Stimulated activated CD8-positive, alpha-beta memory T cell treated with anti-CD3 and anti-CD28 coated beads, Interleukin-7, amount 100 ng/mL, for 1 hour (primary cell): ENCODE measurements at regions not wholly inside any gene's neighbourhood (a gene's known extent, or its start where the extent isn't known, plus 50 kb on each side); places are given as distances from the start of the nearest gene placed in this dataset.

Experiments
- DNase-seq, 2 donors: peaks; one replicate each; pipeline ENCODE4 v3.0.0-alpha.2; 2020; ENCODE audit warnings: low read depth in 2 of 2

DNA sequence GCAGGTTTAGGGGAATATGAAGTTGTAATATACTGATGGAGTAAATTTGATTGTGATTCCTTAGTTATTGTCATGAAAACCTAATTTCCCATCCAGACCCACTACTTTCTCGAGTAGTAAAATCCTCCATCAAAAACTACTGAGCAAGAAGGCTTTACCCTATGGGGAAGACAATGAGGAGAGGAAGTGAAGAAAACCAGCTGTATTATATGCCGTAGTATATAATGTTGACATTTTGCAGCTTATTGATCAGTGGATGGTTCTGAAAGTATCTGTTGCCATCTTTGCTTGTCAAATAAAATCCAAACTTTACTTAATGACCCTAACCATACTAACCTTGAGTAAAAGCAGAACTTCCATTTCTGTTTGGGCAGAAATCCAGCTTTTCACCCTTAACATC is 292.8 kb upstream of the RAG2 start:
- DNase-seq: no peak

DNA sequence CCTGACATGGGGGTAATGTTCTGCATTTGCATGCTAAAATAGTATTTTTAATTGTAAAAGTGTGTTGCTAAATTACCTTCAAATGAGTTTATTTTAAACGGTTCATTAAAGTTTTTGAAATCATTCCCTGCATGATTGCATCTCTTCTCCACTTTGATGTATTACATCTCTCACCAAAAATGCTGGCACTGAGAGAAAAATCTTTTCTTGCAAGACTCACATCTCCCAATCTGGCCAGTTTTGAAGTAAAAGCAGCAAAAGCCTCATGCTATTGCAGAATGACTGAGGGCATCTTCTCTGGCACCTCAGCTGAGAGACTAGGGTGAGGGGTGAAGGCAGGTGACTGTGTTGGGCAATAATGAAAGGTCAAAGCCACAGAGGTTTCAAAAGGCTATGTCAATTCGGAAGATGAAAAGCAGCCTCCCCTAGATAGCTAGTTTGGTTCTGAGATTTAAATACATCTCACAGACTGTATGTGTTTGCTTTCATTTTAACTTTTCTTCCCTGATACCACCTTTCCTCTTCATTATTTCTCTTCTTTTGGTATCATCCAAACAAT is 292.2 kb upstream of the RAG2 start:
- no peak for DNase-seq

- no peak for DNase-seq
Observed at GRCh38 chr11:36885154-36885553, 287.1 kb upstream of the RAG2 start.

- DNase-seq: no peak
Observed at GRCh38 chr11:36878737-36879136, 280.7 kb upstream of the RAG2 start.

DNA sequence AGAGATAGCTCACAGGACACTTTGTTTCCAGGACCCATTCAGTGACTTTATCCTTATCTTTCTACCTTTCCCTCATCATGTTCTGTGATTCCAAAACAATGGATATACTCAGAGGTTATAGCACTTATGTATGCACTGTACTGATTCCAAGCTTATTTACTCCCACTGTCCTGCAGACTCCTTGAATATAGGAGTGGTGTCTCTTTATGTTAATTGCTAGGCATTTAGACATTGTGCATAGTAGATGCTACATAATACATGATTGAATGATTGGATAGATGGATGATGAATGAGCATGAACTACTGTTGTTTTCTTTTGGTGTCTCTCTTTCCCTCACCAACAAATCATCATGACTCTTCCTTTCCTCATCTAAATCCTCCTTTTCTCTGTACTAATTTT is 279.1 kb upstream of the RAG2 start:
- no peak for DNase-seq

GRCh38 chr11:36876266-36876665 is 278.2 kb upstream of the RAG2 start:
- DNase-seq: no peak

- DNase-seq: no peak
Observed at GRCh38 chr11:36874291-36874690, 276.3 kb upstream of the RAG2 start.

DNA sequence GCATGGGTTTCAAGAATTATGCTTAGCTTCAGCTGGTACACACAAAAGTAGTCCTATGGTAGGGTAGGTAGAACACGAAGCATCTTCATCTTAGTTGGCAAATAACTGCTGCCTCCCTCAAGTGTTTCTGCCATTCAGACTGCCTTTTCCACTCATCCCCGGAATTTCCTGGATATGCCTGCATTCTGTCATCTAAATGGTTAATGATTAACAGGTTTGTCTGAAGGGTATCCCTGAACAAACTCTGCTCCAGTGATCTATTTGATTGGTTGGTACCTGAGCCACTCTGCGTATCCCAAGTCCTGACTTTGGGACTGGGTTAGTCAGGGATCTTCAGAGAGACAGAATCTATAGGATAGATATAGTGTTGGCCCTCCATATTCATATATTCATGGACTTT is 272.3 kb upstream of the RAG2 start:
- DNase-seq: no peak

DNA sequence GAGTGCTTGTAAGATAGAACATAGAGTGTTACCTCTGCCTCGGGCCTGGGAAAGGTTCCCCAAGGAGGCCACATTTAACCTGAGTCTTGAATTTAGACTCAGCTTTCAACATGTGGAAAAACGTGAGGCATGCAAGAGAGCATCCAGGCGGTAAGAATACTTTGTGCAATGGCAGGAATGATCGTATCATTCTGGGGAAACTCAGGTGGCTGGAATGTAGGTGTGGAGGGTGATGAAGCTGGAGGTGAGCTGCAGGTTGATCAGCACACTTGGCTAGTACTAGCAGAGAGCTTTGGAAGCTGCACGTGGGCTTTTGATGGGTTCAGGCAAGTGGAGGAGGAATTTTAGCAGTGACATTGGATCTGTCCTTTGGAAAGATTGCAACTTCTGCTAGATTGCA is 270.3 kb upstream of the RAG2 start:
- no peak for DNase-seq

- DNase-seq: no peak
Observed at GRCh38 chr11:36865846-36866245, 267.8 kb upstream of the RAG2 start.

- DNase-seq: no peak
Observed at GRCh38 chr11:36854875-36855274, 256.8 kb upstream of the RAG2 start.

DNA sequence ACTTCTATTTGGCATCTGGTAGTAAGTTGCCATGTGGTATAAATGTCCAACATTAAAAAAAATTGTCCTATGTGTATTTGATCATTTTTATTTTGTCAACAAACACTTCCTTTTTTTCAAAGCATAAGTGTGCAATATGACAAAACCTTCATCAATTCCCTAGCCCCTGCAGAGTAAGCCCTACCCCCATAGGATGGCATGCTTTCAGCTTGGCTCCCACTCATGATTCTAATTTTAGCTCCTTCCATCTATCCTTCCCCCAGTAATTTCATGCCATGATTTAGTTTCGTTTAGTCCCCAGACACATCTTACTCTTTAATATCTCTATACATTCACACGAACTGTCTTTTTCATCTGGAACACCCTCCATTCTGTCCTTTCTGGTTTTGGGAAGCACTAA is 250.6 kb upstream of the RAG2 start:
- no peak for DNase-seq

GRCh38 chr11:36840378-36840777 is 242.3 kb upstream of the RAG2 start:
- no peak for DNase-seq

DNA sequence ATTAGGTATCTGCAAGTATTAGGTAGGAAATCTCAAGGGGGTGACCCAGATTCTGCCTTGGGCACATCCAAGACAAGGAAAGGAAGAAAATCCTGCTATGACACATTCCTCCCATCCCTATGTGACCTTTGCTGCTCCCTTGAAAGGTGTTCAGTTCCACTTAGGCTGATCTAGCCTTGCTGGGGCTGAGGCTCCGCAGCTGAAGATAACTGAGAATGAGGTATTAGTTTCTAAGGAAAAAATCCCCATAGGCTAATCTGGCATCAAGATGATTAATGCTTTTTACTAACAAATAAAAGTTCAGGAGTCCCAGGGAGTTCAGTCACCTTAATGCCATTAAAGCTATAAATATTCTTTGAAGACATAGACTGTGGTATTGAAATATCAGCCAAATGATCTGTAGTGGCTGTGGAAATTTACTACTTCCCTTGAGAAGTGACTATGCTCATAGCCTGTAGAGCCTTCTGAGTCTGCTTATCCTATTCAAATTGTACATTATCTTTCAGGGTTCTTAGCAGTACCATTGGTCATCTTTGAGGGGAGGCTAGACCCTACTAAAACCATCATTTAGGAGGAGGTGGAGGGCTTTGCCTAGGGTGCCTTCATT is 239.9 kb upstream of the RAG2 start:
- DNase-seq: no peak

GRCh38 chr11:36825251-36825650 is 227.2 kb upstream of the RAG2 start:
- DNase-seq: no peak

DNA sequence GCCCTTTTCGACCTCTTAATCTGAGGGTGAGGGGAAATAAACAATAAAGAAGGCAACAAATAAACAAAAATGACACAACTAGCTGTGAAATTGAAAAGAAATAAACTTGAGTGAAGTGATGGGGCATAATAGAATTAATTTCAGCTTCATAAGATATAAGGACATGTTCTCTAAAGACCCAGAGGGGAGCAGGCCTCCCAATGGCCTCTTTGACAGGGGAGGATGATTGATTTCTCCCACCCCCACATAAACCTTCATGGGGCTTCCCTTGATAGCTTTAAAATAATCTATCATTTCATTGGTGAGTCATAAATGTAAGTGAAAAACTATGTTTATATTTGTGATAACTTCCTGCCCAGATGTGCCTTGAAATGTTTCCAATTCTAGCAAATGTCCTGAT is 226.3 kb upstream of the RAG2 start:
- DNase-seq: no peak

GRCh38 chr11:36822829-36823228 is 224.8 kb upstream of the RAG2 start:
- DNase-seq: no peak

DNA sequence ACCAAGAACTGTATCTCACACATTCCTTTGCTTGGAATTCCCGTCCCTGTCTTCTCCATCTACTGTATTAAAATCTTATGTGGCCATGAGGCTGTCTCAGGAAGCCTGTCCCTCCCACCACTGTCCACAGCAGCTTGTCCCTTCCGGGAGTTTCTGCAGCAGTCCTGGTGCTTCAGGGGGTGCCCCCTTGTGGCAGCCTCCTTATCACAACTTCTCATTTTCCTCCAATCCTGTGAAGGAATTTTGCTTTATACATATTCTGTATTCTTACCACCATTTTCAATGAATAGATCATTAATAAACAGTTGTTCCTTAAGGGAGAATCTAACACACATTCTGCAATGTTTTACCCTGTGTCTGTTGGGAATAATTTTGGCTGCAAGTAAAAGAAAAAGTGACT is 220.4 kb upstream of the RAG2 start:
- DNase-seq: no peak

- DNase-seq: no peak
Observed at GRCh38 chr11:36817336-36817965, 219.4 kb upstream of the RAG2 start.

- DNase-seq: no peak
Observed at GRCh38 chr11:36809303-36809702, 211.3 kb upstream of the RAG2 start.

DNA sequence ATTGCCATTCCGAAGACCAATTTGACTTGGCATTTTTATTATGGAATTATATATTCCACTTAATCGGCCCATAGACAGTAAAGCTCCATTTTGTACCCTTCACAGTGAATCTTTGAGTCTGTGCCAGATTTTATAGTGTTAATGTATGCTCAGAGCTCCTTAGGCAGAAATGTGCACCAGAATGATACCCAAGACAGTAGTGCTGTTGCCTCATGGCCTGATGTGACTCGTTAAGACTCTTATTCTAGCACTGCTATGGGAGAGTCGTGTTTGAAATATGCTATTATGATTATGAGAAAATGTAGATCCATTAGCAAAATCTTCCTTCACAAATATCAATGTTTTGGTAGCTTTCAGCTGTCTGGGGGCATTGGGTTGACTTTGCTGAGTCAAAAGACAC is 209.8 kb upstream of the RAG2 start:
- DNase-seq: no peak

DNA sequence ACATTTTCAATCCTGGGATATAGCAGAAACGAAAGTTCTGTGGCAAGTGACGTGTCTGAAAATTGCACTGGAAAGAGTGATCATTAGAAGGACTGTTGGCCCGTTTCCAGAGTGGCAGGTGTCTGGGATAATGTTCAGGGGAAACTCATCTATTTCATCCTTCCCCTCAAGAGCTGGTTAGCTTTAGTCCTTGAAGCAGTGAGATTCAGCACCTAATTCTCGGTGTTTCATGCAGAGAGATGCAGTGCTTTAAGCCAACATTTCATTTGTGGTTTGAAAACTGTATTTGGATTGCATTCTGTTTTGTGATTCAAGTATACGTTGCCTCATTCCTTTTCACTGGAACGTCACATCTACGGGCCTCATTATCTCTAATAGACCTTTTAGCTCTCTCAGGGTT is 205.0 kb upstream of the RAG2 start:
- DNase-seq: no peak

DNA sequence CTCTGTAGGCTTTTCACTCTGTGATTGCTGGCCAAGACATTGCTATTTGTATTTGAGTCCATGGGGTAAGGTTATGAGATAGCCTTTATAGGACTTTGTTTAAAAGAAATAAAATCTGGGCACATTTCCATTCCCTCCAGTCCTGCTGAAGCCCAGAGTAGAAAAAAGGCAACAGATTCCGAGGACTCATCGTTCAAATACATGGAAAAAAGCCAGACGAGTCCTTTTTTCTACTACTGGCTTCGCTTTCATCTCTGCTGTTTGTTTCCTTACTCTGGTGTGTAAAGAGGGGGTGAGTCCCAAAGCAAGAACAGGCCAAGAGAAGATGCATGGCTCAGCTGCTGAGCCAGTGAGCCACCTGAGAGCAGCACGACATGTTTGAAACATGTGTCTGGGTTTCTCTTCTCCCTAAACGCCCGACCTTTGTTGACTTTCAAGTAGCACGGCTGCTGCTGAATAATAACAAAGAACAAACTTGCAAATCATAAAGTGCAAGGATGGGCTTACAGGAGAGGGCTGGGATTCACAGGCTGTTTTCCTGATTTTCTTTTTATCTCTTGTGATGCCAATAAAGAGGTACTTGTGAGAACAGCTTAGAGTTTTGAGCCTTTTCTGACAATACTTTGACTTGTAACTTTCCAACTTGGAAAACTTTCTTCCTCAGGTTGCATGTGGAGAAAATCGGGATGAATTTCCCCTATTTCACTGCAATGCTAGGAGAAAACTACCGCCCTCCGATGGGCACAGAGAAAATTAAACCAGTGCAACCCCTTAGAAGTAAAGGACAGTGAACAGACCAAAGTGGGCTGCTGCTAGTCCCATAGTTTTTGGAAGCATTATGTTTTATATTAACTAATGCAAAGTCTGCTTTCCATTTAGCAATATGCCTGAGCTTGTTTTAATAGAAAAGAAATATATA is 195.2 kb upstream of the RAG2 start:
- no peak for DNase-seq
